A549 (cell line): ENCODE measurements at regions not wholly inside any gene's neighbourhood (a gene's known extent, or its start where the extent isn't known, plus 50 kb on each side); places are given as distances from the start of the nearest gene placed in this dataset.

Source experiments
- CBX2 ChIP-seq: fragments of 200-600 bp; sonication (generic); IDR thresholded peaks from 2 replicates; pipeline ENCODE4 v1.6.1; 2016; ENCODE audit warnings: low read depth, mild to moderate bottlenecking, borderline replicate concordance
- CHD2 ChIP-seq: fragments of 150-350 bp; IDR thresholded peaks from 2 replicates; pipeline ENCODE4 v1.6.1; 2014; ENCODE audit warnings: low read length; ENCODE audit not compliant: partially characterized antibody
- CTCF ChIP-seq: fragments of >200 bp; sonication (Bioruptor Twin); formaldehyde crosslinking; IDR thresholded peaks from 3 replicates; pipeline ENCODE4 v1.5.1; 2016
- EP300 ChIP-seq, 2 experiments: fragments of >200 bp; sonication (Bioruptor Twin); formaldehyde crosslinking; IDR thresholded peaks; 2 replicates in 1 of 2; 3 replicates in 1 of 2; pipeline ENCODE4 v1.6.1; 2016 to 2017
- HDAC2 ChIP-seq: fragments of 200-600 bp; sonication (generic); IDR thresholded peaks from 2 replicates; pipeline ENCODE4 v1.6.1; 2016
- HEYL ChIP-seq: fragments of 250-450 bp; sonication (Bioruptor Pico); IDR thresholded peaks from 2 replicates; pipeline ENCODE4 v1.8.0; 2021; ENCODE audit warnings: mild to moderate bottlenecking, moderate library complexity
- HOXA7 ChIP-seq: fragments of 250-450 bp; sonication (Bioruptor Pico); IDR thresholded peaks from 2 replicates; pipeline ENCODE4 v1.5.0; 2020; ENCODE audit warnings: mild to moderate bottlenecking, moderate library complexity
- JUN ChIP-seq, 2 experiments: fragments of >200 bp; sonication (Bioruptor Twin); formaldehyde crosslinking; IDR thresholded peaks; 2 replicates in 1 of 2; 3 replicates in 1 of 2; pipeline ENCODE4 v1.6.1; 2016 to 2017
- JUNB ChIP-seq: fragments of >200 bp; sonication (Bioruptor Twin); formaldehyde crosslinking; IDR thresholded peaks from 2 replicates; pipeline ENCODE4 v1.6.1; 2016
- MAX ChIP-seq: IDR thresholded peaks from 2 replicates; pipeline ENCODE4 v1.6.1; 2012
- MAZ ChIP-seq: fragments of 150-350 bp; IDR thresholded peaks from 2 replicates; pipeline ENCODE4 v1.6.1; 2014; ENCODE audit warnings: antibody characterized with exemption, low read depth, low read length, borderline replicate concordance
- PHF8 ChIP-seq: fragments of 200-600 bp; sonication (generic); IDR thresholded peaks from 2 replicates; pipeline ENCODE4 v1.6.1; 2016; ENCODE audit warnings: low read depth, mild to moderate bottlenecking, antibody characterized with exemption, moderate library complexity, borderline replicate concordance
- RAD21 ChIP-seq, 2 experiments: fragments of >200 bp in 1 of 2; sonication (Bioruptor Twin) in 1 of 2; formaldehyde crosslinking in 1 of 2; IDR thresholded peaks in 1 of 2; conservative IDR thresholded peaks in 1 of 2; 2 replicates in 1 of 2; 3 replicates in 1 of 2; pipeline ENCODE4 v1.6.1; 2012 to 2018; ENCODE audit warnings: inconsistent platforms in 1 of 2
- SMC3 ChIP-seq: fragments of >200 bp; sonication (Bioruptor Twin); formaldehyde crosslinking; IDR thresholded peaks from 3 replicates; pipeline ENCODE4 v1.6.1; 2018; ENCODE audit warnings: inconsistent platforms

GRCh38 chr1:54464477-54465146, 58.4 kb upstream of the SSBP3 start:
- TF ChIP-seq JUNB (no peak), MAZ (no peak), HEYL (CRISPR knock-in tag) (no peak), HOXA7 (CRISPR knock-in tag) (no peak), JUN (IDR thresholded peaks at IDR 0.05) (no peak), CTCF (no peak), CHD2 (no peak), CBX2 (no peak), PHF8 (no peak), RAD21 (conservative IDR thresholded peaks at IDR 0.05 in 1 of 2, IDR thresholded peaks at IDR 0.05 in 1 of 2) (no peak), MAX (no peak), SMC3 (no peak), EP300 (IDR thresholded peaks at IDR 0.05) (no peak), HDAC2 (no peak)
